ENCODE measurements at regions not wholly inside any gene's neighbourhood (a gene's known extent, or its start where the extent isn't known, plus 50 kb on each side); places are given as distances from the start of the nearest gene placed in this dataset.

DNA sequence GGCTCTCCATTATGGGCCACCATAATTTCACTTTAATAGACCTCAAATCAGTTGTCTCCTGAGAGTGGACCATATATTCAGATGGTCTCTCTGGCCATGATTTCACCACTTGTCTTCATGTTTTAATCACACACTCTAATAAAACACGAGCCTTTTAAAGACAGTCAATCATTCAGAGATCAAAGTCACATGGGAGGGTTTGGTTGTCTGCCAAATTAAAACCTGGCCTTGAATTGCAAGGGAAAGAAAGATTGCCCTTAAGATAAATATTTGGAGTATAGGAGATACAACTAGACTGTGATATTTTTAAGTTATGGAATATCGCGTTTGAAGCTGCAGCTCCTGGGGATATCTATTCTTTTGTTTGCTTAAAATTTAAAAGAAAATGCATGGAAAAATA is 377.8 kb upstream of the DDX18 start:
- Mint-ChIP-seq H3K27me3 (no peaks in the 10 kb centered on the region), H3K4me3 (no peak overlapping the region), H3K27ac (no peak overlapping the region), H3K9me3 (ENCODE audit: low read depth) (no peaks in the 10 kb centered on the region), H3K4me1 (no peaks in the 10 kb centered on the region), H3K36me3 (ENCODE audit: low read depth) (no peaks in the 10 kb centered on the region)
- no peak for ATAC-seq
- ChIA-PET POLR2A (no interaction called here), CTCF (no interaction called here)
- intact Hi-C loops (cut with DNase I, micrococcal nuclease) = no loop called here
- DNase-seq = no peak

DNA sequence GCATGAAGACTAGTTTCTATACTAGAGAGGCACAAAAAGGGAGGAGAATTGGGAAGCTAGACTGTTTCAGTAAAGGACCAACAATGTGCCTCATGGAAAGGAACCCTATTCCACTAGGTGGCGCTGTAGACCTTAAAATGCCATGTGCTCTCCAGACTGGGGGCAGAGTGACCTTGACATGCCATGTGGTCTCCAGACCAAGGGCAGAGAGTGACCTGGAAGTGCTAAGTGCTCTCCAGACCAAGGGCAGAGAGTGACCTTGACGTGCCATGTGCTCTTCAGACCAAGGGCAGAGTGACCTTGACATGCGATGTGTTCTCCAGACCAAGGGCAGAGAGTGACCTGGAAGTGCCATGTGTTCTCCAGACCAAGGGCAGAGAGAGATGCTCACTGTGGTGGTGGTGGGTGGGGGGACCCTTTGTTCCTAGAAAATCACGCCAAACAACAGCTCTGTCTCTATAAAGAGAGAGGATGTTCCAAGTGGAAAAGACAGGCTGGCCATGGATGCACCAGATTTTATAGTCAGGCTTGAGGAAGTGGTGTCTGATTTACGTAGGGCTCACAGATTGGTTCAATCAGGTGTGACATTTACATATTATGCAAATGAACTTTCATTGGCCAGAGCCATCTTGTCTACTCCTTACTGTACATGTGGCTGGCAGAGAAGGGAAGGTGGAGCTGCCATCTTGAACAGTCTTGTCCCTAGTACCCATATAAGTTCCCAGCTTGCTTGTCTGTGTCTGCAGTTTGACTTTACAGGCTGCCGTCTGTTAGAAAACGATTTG is 344.0 kb upstream of the DDX18 start:
- Mint-ChIP-seq H3K9me3 (ENCODE audit: low read depth) (peaks cover 11% of the 10 kb centered on the region), H3K27ac (no peak overlapping the region), H3K27me3 (no peaks in the 10 kb centered on the region), H3K4me1 (no peaks in the 10 kb centered on the region), H3K36me3 (ENCODE audit: low read depth) (no peaks in the 10 kb centered on the region), H3K4me3 (no peak overlapping the region)
- intact Hi-C loops (cut with DNase I, micrococcal nuclease) = loop anchor here in 1 of 2 experiments (2.0 to 5.0 kb wide), 3 partner anchors 302 to 532 kb away; no protein-coding TSS in a partner anchor
- ChIA-PET POLR2A (no interaction called here), CTCF (interaction anchor here (0.6 kb wide), 3 partner anchors 10 to 1625 kb away, joined by 3 read pairs; no protein-coding TSS in a partner anchor)
- ATAC-seq = no peak
- peak; percentile 52 for DNase-seq

DNA sequence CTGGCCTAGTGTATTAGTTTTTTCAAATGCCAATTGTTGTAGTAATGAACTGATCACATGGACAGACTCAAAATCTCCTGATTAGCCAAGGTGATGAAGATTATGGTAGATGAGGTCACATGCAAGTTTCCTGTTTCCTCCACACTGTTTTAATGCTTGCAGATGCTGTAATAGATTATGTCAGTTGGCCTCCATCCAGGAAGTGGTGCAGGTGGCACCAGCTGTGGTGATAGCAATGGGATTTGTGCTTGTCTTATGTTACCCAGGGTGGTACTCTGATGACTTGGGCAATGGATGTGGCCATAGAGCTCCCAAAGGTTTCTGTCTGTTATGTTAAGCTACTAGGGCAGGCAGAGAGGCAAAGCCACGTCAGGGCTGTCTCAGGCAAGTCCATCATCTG is 332.9 kb upstream of the DDX18 start:
- DNase-seq = no peak
- H3K27me3 Mint-ChIP-seq = no peaks in the 10 kb centered on the region
- intact Hi-C loops (cut with DNase I, micrococcal nuclease) = no loop called here
- ChIA-PET CTCF (interaction anchor here (0.8 kb wide), 1 partner anchor 11 kb away, joined by 3 read pairs; no protein-coding TSS in a partner anchor), POLR2A (no interaction called here)
- no peak for ATAC-seq
- no peak overlapping the region for H3K4me3 Mint-ChIP-seq
- no peaks in the 10 kb centered on the region for H3K36me3 Mint-ChIP-seq (ENCODE audit: low read depth)
- no peaks in the 10 kb centered on the region for H3K4me1 Mint-ChIP-seq
- H3K9me3 Mint-ChIP-seq (ENCODE audit: low read depth) = peaks cover 30% of the 10 kb centered on the region
- H3K27ac Mint-ChIP-seq = no peak overlapping the region

DNA sequence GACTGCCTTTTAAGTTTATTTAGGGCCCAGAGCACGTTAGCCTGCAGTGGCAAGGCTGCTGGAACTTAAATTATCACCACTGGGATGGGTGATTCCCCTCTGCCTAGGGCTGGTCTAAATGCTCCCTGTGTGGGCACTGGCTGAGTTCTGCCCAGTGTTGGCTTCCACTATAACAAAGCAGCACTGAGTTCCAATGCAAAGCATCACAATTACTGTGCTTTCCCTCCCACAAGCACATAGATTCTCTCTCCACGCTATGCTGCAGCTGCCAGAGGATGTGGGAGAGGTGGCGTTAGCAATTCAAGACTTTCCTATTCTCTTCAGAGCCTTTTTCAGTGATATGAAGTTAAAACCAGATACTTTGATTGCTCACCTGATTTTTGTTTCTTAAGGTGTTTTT is 328.9 kb upstream of the DDX18 start:
- H3K36me3 Mint-ChIP-seq (ENCODE audit: low read depth) = no peaks in the 10 kb centered on the region
- no peak for ATAC-seq
- no peaks in the 10 kb centered on the region for H3K27me3 Mint-ChIP-seq
- ChIA-PET CTCF (no interaction called here), POLR2A (no interaction called here)
- no peaks in the 10 kb centered on the region for H3K4me1 Mint-ChIP-seq
- H3K4me3 Mint-ChIP-seq = no peak overlapping the region
- H3K9me3 Mint-ChIP-seq (ENCODE audit: low read depth) = peaks cover 12% of the 10 kb centered on the region
- no peak for DNase-seq
- intact Hi-C loops (cut with DNase I, micrococcal nuclease) = no loop called here
- no peak overlapping the region for H3K27ac Mint-ChIP-seq

DNA sequence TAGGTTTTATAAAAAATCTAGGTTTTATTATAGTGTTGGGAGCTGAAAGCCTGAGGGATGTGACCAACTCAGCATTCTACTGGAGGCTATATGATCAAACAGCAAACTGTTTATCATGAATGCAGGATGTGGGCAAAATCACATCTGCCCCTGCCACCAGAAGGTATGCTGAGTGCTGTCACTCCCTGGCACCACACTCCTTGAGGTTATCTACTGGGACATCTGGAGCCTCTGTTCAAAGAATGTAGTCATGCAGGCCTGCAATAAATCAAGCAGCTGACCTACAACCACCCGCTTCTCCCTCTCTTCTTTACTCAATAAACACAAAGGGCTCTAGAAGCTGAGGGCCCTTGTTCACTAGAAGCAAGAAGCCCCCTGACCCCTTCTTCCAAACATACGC is 328.4 kb upstream of the DDX18 start:
- POLR2A ChIA-PET = no interaction called here
- no peak for ATAC-seq
- no peaks in the 10 kb centered on the region for H3K27me3 Mint-ChIP-seq
- no peak overlapping the region for H3K27ac Mint-ChIP-seq
- DNase-seq = no peak
- no peak overlapping the region for H3K4me3 Mint-ChIP-seq
- no peaks in the 10 kb centered on the region for H3K4me1 Mint-ChIP-seq
- peaks cover 11% of the 10 kb centered on the region for H3K9me3 Mint-ChIP-seq (ENCODE audit: low read depth)
- intact Hi-C loops (cut with DNase I, micrococcal nuclease) = no loop called here
- H3K36me3 Mint-ChIP-seq (ENCODE audit: low read depth) = no peaks in the 10 kb centered on the region
- CTCF ChIA-PET = interaction anchor here (0.6 kb wide), 1 partner anchor 12 kb away, joined by 3 read pairs; no protein-coding TSS in a partner anchor

DNA sequence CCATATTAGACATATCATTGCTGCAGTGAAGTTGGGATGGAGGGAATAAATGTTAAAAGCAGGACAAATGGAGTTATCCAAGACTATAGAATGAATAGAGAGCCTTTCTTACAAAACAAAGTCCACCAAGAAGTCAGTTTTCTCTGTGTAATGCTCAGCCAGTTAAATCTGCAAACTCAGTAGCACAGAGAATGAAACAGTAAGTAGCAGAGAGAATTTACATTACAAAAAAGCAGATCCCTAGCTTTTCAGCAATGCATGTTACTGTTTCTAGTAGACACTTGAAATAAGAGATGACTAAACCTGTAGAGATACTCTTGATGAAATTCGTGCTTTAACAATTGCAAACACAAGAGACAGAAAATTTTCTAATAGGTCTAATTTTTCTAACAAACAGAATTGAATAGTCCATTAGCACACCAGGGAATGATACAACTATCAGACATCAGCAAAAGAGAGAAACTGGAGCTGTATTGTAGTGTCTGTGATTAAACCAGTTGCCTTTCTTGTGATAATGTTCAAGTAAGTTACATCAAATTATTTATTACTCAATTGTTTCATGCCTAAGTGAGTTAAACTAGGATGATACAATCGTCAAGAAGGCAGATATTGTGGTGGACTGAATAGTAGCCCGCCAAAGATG is 322.2 kb upstream of the DDX18 start:
- H3K4me1 Mint-ChIP-seq = no peaks in the 10 kb centered on the region
- H3K36me3 Mint-ChIP-seq (ENCODE audit: low read depth) = no peaks in the 10 kb centered on the region
- POLR2A ChIA-PET = no interaction called here
- H3K4me3 Mint-ChIP-seq = no peak overlapping the region
- DNase-seq (no peak), ATAC-seq (no peak)
- H3K9me3 Mint-ChIP-seq (ENCODE audit: low read depth) = peaks cover 3% of the 10 kb centered on the region
- intact Hi-C loops (cut with DNase I, micrococcal nuclease) = no loop called here
- CTCF ChIA-PET = no interaction called here
- no peak overlapping the region for H3K27ac Mint-ChIP-seq
- no peaks in the 10 kb centered on the region for H3K27me3 Mint-ChIP-seq

DNA sequence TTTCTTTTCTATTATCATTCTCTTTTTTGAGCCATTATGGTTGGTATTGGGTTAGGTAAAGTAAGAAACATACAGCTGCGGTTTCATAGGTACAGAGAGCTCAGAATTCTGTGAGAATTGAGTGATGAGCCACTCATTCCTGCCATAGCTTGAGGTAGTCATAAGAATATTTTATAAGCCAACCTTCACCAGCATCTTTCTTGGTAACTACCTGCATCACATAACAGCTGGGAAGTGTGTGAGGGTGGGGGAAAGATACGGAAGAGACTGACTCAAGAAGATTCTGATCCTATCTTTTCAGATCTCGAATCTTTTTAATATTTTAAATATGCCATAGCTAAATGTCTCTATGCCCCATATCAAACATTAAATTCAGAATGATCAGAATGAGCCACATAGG is 313.8 kb upstream of the DDX18 start:
- H3K4me1 Mint-ChIP-seq = no peaks in the 10 kb centered on the region
- H3K27ac Mint-ChIP-seq = no peak overlapping the region
- H3K9me3 Mint-ChIP-seq (ENCODE audit: low read depth) = no peaks in the 10 kb centered on the region
- DNase-seq (no peak), ATAC-seq (no peak)
- CTCF ChIA-PET = no interaction called here
- intact Hi-C loops (cut with DNase I, micrococcal nuclease) = no loop called here
- H3K4me3 Mint-ChIP-seq = no peak overlapping the region
- H3K27me3 Mint-ChIP-seq = no peaks in the 10 kb centered on the region
- H3K36me3 Mint-ChIP-seq (ENCODE audit: low read depth) = no peaks in the 10 kb centered on the region
- POLR2A ChIA-PET = no interaction called here

DNA sequence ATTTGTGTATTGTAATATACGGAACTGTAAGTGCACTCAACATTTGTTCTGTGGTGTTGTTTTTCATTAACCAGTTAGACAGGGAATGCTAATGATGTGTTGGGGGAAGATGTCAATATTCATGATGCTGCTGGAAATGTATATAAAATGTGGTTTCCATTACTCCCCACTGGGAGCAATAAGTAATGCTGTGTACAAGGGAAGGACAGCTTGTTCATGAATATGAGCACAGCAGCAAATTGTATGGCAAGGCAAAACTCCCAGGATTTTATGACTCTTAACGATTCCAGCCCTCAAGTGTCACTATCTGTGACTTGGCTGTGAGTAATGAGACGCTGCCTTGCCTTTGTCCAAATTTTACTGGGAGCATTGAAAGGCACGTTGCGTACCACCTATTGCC is 312.4 kb upstream of the DDX18 start:
- H3K27me3 Mint-ChIP-seq = no peaks in the 10 kb centered on the region
- no peak overlapping the region for H3K27ac Mint-ChIP-seq
- ChIA-PET CTCF (no interaction called here), POLR2A (no interaction called here)
- no peak for ATAC-seq
- H3K4me3 Mint-ChIP-seq = no peak overlapping the region
- no peak for DNase-seq
- intact Hi-C loops (cut with DNase I, micrococcal nuclease) = no loop called here
- H3K4me1 Mint-ChIP-seq = no peaks in the 10 kb centered on the region
- H3K36me3 Mint-ChIP-seq (ENCODE audit: low read depth) = no peaks in the 10 kb centered on the region
- H3K9me3 Mint-ChIP-seq (ENCODE audit: low read depth) = no peaks in the 10 kb centered on the region

DNA sequence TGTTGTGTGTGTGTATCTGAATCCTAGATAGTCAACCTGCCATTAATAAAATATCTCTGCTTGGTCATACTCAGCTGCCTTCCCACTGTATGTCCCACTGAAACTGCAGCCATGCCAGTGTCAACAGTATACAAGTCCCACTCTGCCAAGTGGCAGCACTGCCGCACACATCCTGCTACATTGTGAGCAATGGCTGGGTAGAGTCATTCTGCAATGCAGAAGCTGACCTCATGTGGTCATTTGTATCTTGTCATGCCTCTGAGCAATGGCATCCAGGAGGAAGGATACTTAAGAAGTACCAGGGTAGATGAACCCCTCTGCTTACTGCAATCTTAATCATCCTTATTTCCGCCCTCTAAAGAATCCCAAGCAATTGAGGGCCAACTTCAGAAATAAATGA is 302.2 kb upstream of the DDX18 start:
- POLR2A ChIA-PET = no interaction called here

DNA sequence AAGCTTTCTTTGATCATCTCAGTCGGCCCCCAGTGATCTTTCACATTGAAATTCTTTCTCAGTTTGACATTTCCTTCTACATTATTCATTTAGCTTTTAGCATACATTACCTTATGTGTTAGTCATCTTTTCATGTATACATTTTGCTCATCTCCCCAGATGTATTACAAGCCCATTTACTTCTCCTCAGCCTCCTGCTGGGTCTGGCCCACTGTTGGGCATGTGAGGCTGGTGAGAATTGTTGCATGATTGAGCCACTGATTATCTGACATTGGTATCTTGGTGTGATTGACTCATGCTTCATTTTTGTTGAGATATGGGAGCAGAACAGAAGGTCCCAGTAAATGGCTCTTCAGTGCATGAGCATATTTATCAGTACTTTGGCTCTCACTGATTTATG is 300.1 kb upstream of the DDX18 start:
- H3K9me3 Mint-ChIP-seq (ENCODE audit: low read depth) = peaks cover under 1% of the 10 kb centered on the region
- H3K4me1 Mint-ChIP-seq = no peaks in the 10 kb centered on the region
- ATAC-seq (no peak), DNase-seq (no peak)
- POLR2A ChIA-PET = no interaction called here
- no peaks in the 10 kb centered on the region for H3K27me3 Mint-ChIP-seq
- H3K36me3 Mint-ChIP-seq (ENCODE audit: low read depth) = no peaks in the 10 kb centered on the region
- no peak overlapping the region for H3K27ac Mint-ChIP-seq
- no peak overlapping the region for H3K4me3 Mint-ChIP-seq
- intact Hi-C loops (cut with DNase I, micrococcal nuclease) = no loop called here
- CTCF ChIA-PET = no interaction called here

More for the DNA sequence above, 302.2 kb upstream of the DDX18 start:
- Mint-ChIP-seq H3K4me3 (no peak overlapping the region), H3K27ac (no peak overlapping the region), H3K27me3 (no peaks in the 10 kb centered on the region), H3K36me3 (ENCODE audit: low read depth) (no peaks in the 10 kb centered on the region), H3K9me3 (ENCODE audit: low read depth) (peaks cover 3% of the 10 kb centered on the region), H3K4me1 (no peaks in the 10 kb centered on the region)
- ATAC-seq = no peak
- CTCF ChIA-PET = no interaction called here
- intact Hi-C loops (cut with DNase I, micrococcal nuclease) = no loop called here
- DNase-seq = no peak

DNA sequence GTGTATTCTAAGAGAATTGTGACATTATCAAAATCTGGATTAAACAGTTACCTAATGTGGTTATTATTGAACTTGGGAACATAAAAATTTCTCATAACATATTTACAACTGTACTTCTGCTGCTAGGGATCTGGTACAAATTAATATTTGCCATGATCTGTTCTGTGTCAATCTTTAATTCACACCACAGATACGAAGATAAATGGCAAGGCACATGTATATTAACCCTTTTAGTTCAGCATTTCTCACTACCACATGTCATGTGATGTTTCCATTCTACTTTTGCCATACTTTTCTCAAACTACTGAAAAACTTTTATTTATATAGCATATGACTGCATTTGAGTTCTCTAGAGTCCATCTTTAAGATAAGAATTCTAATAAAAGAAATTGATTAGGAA is 295.3 kb upstream of the DDX18 start:
- CTCF ChIA-PET = no interaction called here
- Mint-ChIP-seq H3K27me3 (no peaks in the 10 kb centered on the region), H3K36me3 (ENCODE audit: low read depth) (no peaks in the 10 kb centered on the region), H3K27ac (no peak overlapping the region), H3K9me3 (ENCODE audit: low read depth) (no peaks in the 10 kb centered on the region), H3K4me3 (no peak overlapping the region), H3K4me1 (no peaks in the 10 kb centered on the region)
- ATAC-seq = no peak
- POLR2A ChIA-PET = no interaction called here
- intact Hi-C loops (cut with DNase I, micrococcal nuclease) = no loop called here
- DNase-seq = no peak

DNA sequence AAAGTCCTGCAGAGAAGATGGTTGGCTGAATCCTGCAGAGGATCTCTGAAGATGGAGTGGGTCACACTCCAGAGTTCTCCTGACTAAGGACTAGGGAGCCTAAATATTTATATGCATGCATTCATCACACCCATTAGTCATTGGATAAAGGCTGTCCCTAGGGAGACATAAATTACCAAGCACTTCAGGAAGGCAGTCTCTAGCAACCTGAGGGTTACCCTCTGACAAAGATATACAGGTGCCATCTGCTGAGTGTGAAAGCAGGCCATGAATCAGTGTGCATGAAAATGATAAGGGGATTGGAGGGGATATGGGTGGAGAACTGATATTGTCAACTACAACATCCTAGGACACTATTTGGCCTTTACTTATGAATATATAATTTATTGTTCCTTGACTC is 294.8 kb upstream of the DDX18 start:
- DNase-seq (no peak), ATAC-seq (no peak)
- no peaks in the 10 kb centered on the region for H3K9me3 Mint-ChIP-seq (ENCODE audit: low read depth)
- no peak overlapping the region for H3K4me3 Mint-ChIP-seq
- ChIA-PET POLR2A (no interaction called here), CTCF (no interaction called here)
- intact Hi-C loops (cut with DNase I, micrococcal nuclease) = no loop called here
- H3K27me3 Mint-ChIP-seq = no peaks in the 10 kb centered on the region
- no peak overlapping the region for H3K27ac Mint-ChIP-seq
- no peaks in the 10 kb centered on the region for H3K36me3 Mint-ChIP-seq (ENCODE audit: low read depth)
- H3K4me1 Mint-ChIP-seq = no peaks in the 10 kb centered on the region

Measured in activated CD4-positive, alpha-beta T cell treated with anti-CD3 and anti-CD28 coated beads for 36 hours (primary cell).